ENCODE measurements at regions not wholly inside any gene's neighbourhood (a gene's known extent, or its start where the extent isn't known, plus 50 kb on each side); places are given as distances from the start of the nearest gene placed in this dataset.

DNA sequence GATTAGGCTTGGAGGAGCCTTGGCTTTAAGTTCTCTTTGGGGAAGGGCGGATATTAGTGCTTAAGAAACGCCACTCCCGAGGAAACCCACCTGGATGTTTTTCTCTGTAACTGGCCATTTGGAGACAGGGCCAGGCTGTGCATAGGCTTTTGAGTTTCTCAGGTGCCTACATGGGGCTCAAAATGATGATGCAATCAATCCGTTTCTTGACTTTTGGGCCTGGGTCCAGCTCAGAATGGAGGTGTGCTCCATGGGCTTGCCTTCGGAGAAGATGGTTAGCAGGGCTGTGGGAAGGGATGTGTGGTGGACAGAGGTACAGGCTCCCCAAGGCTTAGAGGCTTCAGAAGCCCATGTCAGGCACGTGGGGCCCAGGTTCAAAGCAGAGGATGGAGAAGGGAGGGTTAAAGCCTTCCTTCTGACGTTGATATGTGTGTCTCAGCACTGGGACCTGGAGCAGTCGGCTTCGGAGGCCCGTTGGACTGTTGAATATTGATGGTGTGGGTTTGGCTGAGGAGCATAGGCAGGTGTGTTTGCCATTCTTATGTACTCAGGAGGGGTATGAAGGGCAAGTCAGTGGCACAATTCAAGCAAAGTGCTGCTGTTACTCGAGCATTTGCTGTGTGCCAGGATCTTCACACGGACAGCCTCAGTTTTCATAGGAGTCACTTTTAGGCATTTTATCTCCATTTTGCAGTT lies 82.8 kb downstream of the SLC25A47 start:
- TF ChIP-seq POLR2A (IDR thresholded peaks at IDR 0.05; ENCODE audit: control extremely low read depth in 1 of 2, low read depth in 2 of 2, low read length in 2 of 2) (no peak), EP300 (IDR thresholded peaks at IDR 0.05; ENCODE audit: borderline replicate concordance in 1 of 2, low read depth in 2 of 2, low read length in 2 of 2) (no peak), POLR2AphosphoS5 (IDR thresholded peaks at IDR 0.05; ENCODE audit: low read depth, low read length) (no peak), CHD1 (IDR thresholded peaks at IDR 0.05; ENCODE audit: low read depth, low read length) (no peak), PHF8 (conservative IDR thresholded peaks at IDR 0.05; ENCODE audit: low read depth, low read length) (no peak), CREB1 (IDR thresholded peaks at IDR 0.05) (no peak)
- TF ChIP-seq, protein P1, sequence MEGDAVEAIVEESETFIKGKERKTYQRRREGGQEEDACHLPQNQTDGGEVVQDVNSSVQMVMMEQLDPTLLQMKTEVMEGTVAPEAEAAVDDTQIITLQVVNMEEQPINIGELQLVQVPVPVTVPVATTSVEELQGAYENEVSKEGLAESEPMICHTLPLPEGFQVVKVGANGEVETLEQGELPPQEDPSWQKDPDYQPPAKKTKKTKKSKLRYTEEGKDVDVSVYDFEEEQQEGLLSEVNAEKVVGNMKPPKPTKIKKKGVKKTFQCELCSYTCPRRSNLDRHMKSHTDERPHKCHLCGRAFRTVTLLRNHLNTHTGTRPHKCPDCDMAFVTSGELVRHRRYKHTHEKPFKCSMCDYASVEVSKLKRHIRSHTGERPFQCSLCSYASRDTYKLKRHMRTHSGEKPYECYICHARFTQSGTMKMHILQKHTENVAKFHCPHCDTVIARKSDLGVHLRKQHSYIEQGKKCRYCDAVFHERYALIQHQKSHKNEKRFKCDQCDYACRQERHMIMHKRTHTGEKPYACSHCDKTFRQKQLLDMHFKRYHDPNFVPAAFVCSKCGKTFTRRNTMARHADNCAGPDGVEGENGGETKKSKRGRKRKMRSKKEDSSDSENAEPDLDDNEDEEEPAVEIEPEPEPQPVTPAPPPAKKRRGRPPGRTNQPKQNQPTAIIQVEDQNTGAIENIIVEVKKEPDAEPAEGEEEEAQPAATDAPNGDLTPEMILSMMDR (IDR thresholded peaks at IDR 0.05; ENCODE audit: control extremely low read depth in 1 of 3, insufficient read depth in 1 of 3, low read depth in 1 of 3, low read length in 3 of 3), result no peak

Measured in H1 (cell line).